Osteoblast (primary cell): ENCODE measurements at regions not wholly inside any gene's neighbourhood (a gene's known extent, or its start where the extent isn't known, plus 50 kb on each side); places are given as distances from the start of the nearest gene placed in this dataset.

Experiments
- DNase-seq: peaks from one replicate; pipeline ENCODE4 v3.0.0; 2011; ENCODE audit warnings: low spot score, mixed read lengths; ENCODE audit not compliant: insufficient read length; ENCODE audit errors: missing footprints
- H2AFZ ChIP-seq: 2 replicates; pipeline ENCODE4 v1.6.0; 2011; ENCODE audit warnings: mild to moderate bottlenecking, low read length
- H3K27ac ChIP-seq: 2 replicates; pipeline ENCODE4 v1.5.1; 2011; ENCODE audit warnings: mild to moderate bottlenecking, low read depth, low read length, moderate library complexity
- H3K27me3 ChIP-seq: 2 replicates; pipeline ENCODE4 v1.6.0; 2012; ENCODE audit warnings: mild to moderate bottlenecking, control low read depth, inconsistent platforms, low read length, moderate library complexity; ENCODE audit not compliant: insufficient read depth
- H3K36me3 ChIP-seq: 2 replicates; pipeline ENCODE4 v1.5.1; 2011; ENCODE audit warnings: mild to moderate bottlenecking, low read length, control low read depth, moderate library complexity; ENCODE audit not compliant: insufficient read depth
- H3K4me1 ChIP-seq: 2 replicates; pipeline ENCODE4 v1.5.1; 2011; ENCODE audit warnings: mild to moderate bottlenecking, low read length, control low read depth, moderate library complexity; ENCODE audit not compliant: insufficient read depth
- H3K4me2 ChIP-seq: 2 replicates; pipeline ENCODE4 v1.6.0; 2011; ENCODE audit warnings: mild to moderate bottlenecking, low read length; ENCODE audit not compliant: insufficient read depth
- H3K4me3 ChIP-seq: fragments of 200-600 bp; sonication (generic); 3 replicates; pipeline ENCODE4 v1.5.1; 2012; ENCODE audit warnings: mild to moderate bottlenecking, low read length, inconsistent platforms; ENCODE audit not compliant: insufficient read depth
- H3K79me2 ChIP-seq: 2 replicates; pipeline ENCODE4 v1.6.0; 2012; ENCODE audit warnings: mild to moderate bottlenecking, low read length, control low read depth, inconsistent platforms; ENCODE audit not compliant: insufficient read depth
- H3K9me3 ChIP-seq: 2 replicates; pipeline ENCODE4 v1.5.1; 2011; ENCODE audit warnings: low read depth, low read length, control low read depth
- H4K20me1 ChIP-seq: 2 replicates; pipeline ENCODE4 v1.6.0; 2012; ENCODE audit warnings: mild to moderate bottlenecking, low read length, control low read depth; ENCODE audit not compliant: insufficient read depth
- TF ChIP-seq, protein P1 (sequence below): IDR thresholded peaks from 2 replicates; pipeline ENCODE4 v1.5.1; 2011; ENCODE audit warnings: mild to moderate bottlenecking, low read depth, low read length, moderate library complexity; ENCODE audit errors: extremely low read depth

DNA sequence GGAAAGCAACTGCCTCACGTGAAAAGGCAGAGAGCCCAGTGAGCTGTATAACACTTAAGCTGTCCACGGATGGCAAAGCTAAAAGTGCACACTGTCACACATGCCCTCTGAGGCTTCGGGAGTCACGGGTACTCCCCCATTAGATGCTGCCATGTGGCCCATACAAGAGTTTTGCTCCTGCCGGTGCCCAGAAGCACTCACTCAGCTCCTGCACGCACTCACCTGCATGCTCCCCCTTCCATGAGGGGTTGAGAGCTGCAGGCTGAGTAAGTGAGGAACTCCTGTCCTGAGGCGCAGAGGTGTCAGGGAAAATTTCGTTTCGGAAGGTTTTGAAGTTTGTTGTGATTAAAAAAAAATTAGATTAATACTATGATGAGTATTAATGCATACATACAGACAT lies 939.2 kb upstream of the ATXN8OS start:
- H3K9me3 ChIP-seq = no peaks in the 10 kb centered on the region
- H3K4me2 ChIP-seq = no peak overlapping the region
- no peak for DNase-seq
- no peaks in the 10 kb centered on the region for H3K27me3 ChIP-seq
- H3K27ac ChIP-seq = no peak overlapping the region
- no peak overlapping the region for H3K4me3 ChIP-seq
- H2AFZ ChIP-seq = no peak overlapping the region
- no peaks in the 10 kb centered on the region for H4K20me1 ChIP-seq
- H3K4me1 ChIP-seq = no peaks in the 10 kb centered on the region
- no peaks in the 10 kb centered on the region for H3K36me3 ChIP-seq
- TF ChIP-seq, protein P1, sequence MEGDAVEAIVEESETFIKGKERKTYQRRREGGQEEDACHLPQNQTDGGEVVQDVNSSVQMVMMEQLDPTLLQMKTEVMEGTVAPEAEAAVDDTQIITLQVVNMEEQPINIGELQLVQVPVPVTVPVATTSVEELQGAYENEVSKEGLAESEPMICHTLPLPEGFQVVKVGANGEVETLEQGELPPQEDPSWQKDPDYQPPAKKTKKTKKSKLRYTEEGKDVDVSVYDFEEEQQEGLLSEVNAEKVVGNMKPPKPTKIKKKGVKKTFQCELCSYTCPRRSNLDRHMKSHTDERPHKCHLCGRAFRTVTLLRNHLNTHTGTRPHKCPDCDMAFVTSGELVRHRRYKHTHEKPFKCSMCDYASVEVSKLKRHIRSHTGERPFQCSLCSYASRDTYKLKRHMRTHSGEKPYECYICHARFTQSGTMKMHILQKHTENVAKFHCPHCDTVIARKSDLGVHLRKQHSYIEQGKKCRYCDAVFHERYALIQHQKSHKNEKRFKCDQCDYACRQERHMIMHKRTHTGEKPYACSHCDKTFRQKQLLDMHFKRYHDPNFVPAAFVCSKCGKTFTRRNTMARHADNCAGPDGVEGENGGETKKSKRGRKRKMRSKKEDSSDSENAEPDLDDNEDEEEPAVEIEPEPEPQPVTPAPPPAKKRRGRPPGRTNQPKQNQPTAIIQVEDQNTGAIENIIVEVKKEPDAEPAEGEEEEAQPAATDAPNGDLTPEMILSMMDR = no peak
- H3K79me2 ChIP-seq = no peaks in the 10 kb centered on the region

GRCh38 chr13:69155136-69155535 lies 952.5 kb upstream of the ATXN8OS start:
- Histone ChIP-seq H3K9me3 (no peaks in the 10 kb centered on the region), H3K36me3 (no peaks in the 10 kb centered on the region), H3K27ac (no peak overlapping the region), H2AFZ (no peak overlapping the region), H3K4me3 (no peak overlapping the region), H3K4me1 (no peaks in the 10 kb centered on the region), H3K27me3 (no peaks in the 10 kb centered on the region), H4K20me1 (no peaks in the 10 kb centered on the region), H3K4me2 (no peak overlapping the region), H3K79me2 (no peaks in the 10 kb centered on the region)
- no peak for DNase-seq
- TF ChIP-seq, protein P1 = no peak

DNA sequence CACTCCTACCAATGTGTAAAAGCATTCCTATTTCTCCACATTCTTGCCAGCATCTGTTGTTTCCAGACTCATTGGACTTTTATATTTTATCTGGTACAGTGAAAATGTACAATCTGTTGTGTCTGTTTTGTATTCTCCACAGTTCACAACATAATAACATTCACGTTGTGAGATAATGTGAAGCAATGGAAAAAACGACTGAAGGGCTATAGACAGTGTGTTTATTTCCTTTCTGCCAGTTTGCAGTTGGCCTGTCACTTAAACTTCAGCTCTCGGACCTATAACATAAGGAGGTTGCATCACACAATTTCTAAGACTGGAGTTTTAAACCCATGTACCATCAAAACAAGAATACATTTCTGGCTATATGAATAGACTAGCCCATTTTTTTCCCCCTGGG lies 965.5 kb upstream of the ATXN8OS start:
- no peaks in the 10 kb centered on the region for H3K4me1 ChIP-seq
- H3K36me3 ChIP-seq = no peaks in the 10 kb centered on the region
- TF ChIP-seq, protein P1 = no peak
- no peak overlapping the region for H3K4me3 ChIP-seq
- H3K9me3 ChIP-seq = peaks cover 3% of the 10 kb centered on the region
- H2AFZ ChIP-seq = no peak overlapping the region
- H3K27ac ChIP-seq = no peak overlapping the region
- no peaks in the 10 kb centered on the region for H3K27me3 ChIP-seq
- H4K20me1 ChIP-seq = no peaks in the 10 kb centered on the region
- no peak overlapping the region for H3K4me2 ChIP-seq
- no peak for DNase-seq
- H3K79me2 ChIP-seq = no peaks in the 10 kb centered on the region

DNA sequence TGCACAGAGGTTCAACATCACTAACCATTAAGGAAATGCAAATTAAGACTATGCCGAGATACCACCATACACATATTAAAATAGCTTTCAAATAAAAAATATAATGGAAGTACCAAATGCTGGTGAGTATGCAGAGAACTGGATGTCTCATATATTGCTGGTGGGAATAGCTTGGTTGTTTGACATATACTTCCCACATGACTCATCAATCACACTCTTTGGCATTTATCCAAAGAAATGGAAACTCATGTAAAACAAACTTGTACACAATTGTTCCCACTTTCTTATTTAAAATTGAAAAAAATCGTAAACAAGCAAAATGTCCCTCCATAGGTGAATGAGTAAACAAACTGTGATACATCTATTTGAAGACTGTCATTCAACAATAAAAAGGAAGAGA lies 982.6 kb upstream of the ATXN8OS start:
- Histone ChIP-seq H3K27ac (no peak overlapping the region), H3K4me1 (no peaks in the 10 kb centered on the region), H3K9me3 (peaks cover 2% of the 10 kb centered on the region), H4K20me1 (no peaks in the 10 kb centered on the region), H3K4me2 (no peak overlapping the region), H3K27me3 (no peaks in the 10 kb centered on the region), H2AFZ (no peak overlapping the region), H3K36me3 (no peaks in the 10 kb centered on the region), H3K4me3 (no peak overlapping the region), H3K79me2 (no peaks in the 10 kb centered on the region)
- no peak for DNase-seq
- TF ChIP-seq, protein P1 = no peak
